ENCODE measurements at regions not wholly inside any gene's neighbourhood (a gene's known extent, or its start where the extent isn't known, plus 50 kb on each side); places are given as distances from the start of the nearest gene placed in this dataset.

- Histone ChIP-seq H3K9me3 (ENCODE audit: control insufficient read depth, insufficient read depth, low read depth, low read length) (no peaks in the 10 kb centered on the region), H3K4me1 (ENCODE audit: control insufficient read depth, insufficient read depth, low read length) (no peaks in the 10 kb centered on the region), H3K36me3 (ENCODE audit: control insufficient read depth in 2 of 2, insufficient read depth in 1 of 2, low read length in 2 of 2) (no peaks in the 10 kb centered on the region), H3K4me3 (ENCODE audit: low read depth, low read length) (no peak overlapping the region), H3K27ac (ENCODE audit: extremely low read depth, low read depth, low read length) (no peak overlapping the region)
- ChIA-PET POLR2A (no interaction called here), CTCF (no interaction called here)
- TF ChIP-seq HOXD13 (CRISPR knock-in tag; IDR thresholded peaks at IDR 0.05; ENCODE audit: borderline replicate concordance), result no peak
- no peak for TF ChIP-seq ZNF561 (tag by site-specific recombination; IDR thresholded peaks at IDR 0.05; ENCODE audit: borderline replicate concordance)
These were observed 831.6 kb upstream of the NDST4 start for GRCh38 chr4:115945026-115945425.

- H3K9me3 ChIP-seq (ENCODE audit: control insufficient read depth, insufficient read depth, low read depth, low read length), result no peaks in the 10 kb centered on the region
- no peaks in the 10 kb centered on the region for H3K36me3 ChIP-seq (ENCODE audit: control insufficient read depth in 2 of 2, insufficient read depth in 1 of 2, low read length in 2 of 2)
- H3K4me1 ChIP-seq (ENCODE audit: control insufficient read depth, insufficient read depth, low read length), result no peaks in the 10 kb centered on the region
- TF ChIP-seq FEZF1 (tag by site-specific recombination; IDR thresholded peaks at IDR 0.05), result no peak
- TF ChIP-seq SETDB1 (IDR thresholded peaks at IDR 0.05; ENCODE audit: insufficient read length, low read length), result peak; percentile 7
- no peak overlapping the region for H3K27ac ChIP-seq (ENCODE audit: extremely low read depth, low read depth, low read length)
- ChIA-PET CTCF (no interaction called here), POLR2A (no interaction called here)
- no peak overlapping the region for H3K4me3 ChIP-seq (ENCODE audit: low read depth, low read length)
These were observed 830.9 kb upstream of the NDST4 start for GRCh38 chr4:115944146-115944905.

- no peak overlapping the region for H3K4me3 ChIP-seq (ENCODE audit: low read depth, low read length)
- no peaks in the 10 kb centered on the region for H3K4me1 ChIP-seq (ENCODE audit: control insufficient read depth, insufficient read depth, low read length)
- POLR2A ChIA-PET, result no interaction called here
- no peak overlapping the region for H3K27ac ChIP-seq (ENCODE audit: extremely low read depth, low read depth, low read length)
- CTCF ChIA-PET, result no interaction called here
- H3K9me3 ChIP-seq (ENCODE audit: control insufficient read depth, insufficient read depth, low read depth, low read length), result no peaks in the 10 kb centered on the region
- TF ChIP-seq ZIC2 (tag by site-specific recombination; IDR thresholded peaks at IDR 0.05) (no peak), ZNF600 (tag by site-specific recombination; IDR thresholded peaks at IDR 0.05) (no peak)
- no peaks in the 10 kb centered on the region for H3K36me3 ChIP-seq (ENCODE audit: control insufficient read depth in 2 of 2, insufficient read depth in 1 of 2, low read length in 2 of 2)
These were observed 825.5 kb upstream of the NDST4 start for GRCh38 chr4:115938764-115939443.

GRCh38 chr4:115929373-115929772, 816.0 kb upstream of the NDST4 start:
- ChIA-PET POLR2A (no interaction called here), CTCF (interaction anchor here (0.6 kb wide), 1 partner anchor 722 kb away, joined by 7 read pairs; no protein-coding TSS in a partner anchor)
- H3K4me3 ChIP-seq (ENCODE audit: low read depth, low read length), result no peak overlapping the region
- TF ChIP-seq CTCF (tag by site-specific recombination; IDR thresholded peaks at IDR 0.05) (no peak), TRIM28 (IDR thresholded peaks at IDR 0.05; ENCODE audit: borderline replicate concordance, low read length) (no peak), ZNF639 (tag by site-specific recombination; IDR thresholded peaks at IDR 0.05) (no peak), ZNF138 (tag by site-specific recombination; IDR thresholded peaks at IDR 0.05; ENCODE audit: borderline replicate concordance) (no peak), ZNF10 (tag by site-specific recombination; IDR thresholded peaks at IDR 0.05) (no peak), KLF1 (tag by site-specific recombination; IDR thresholded peaks at IDR 0.05) (no peak), ZNF341 (tag by site-specific recombination; IDR thresholded peaks at IDR 0.05; ENCODE audit: low read depth) (no peak), ZNF354C (tag by site-specific recombination; IDR thresholded peaks at IDR 0.05; ENCODE audit: borderline replicate concordance, low read depth) (no peak), PRDM10 (tag by site-specific recombination; IDR thresholded peaks at IDR 0.05) (no peak), ZNF169 (tag by site-specific recombination; IDR thresholded peaks at IDR 0.05) (no peak)

More at GRCh38 chr4:115929373-115929772, 816.0 kb upstream of the NDST4 start:
- no peaks in the 10 kb centered on the region for H3K4me1 ChIP-seq (ENCODE audit: control insufficient read depth, insufficient read depth, low read length)
- H3K36me3 ChIP-seq (ENCODE audit: control insufficient read depth in 2 of 2, insufficient read depth in 1 of 2, low read length in 2 of 2), result no peaks in the 10 kb centered on the region
- H3K27ac ChIP-seq (ENCODE audit: extremely low read depth, low read depth, low read length), result no peak overlapping the region
- H3K9me3 ChIP-seq (ENCODE audit: control insufficient read depth, insufficient read depth, low read depth, low read length), result no peaks in the 10 kb centered on the region
